ENCODE measurements at regions not wholly inside any gene's neighbourhood (a gene's known extent, or its start where the extent isn't known, plus 50 kb on each side); places are given as distances from the start of the nearest gene placed in this dataset.

- TF ChIP-seq ZNF302 (CRISPR knock-in tag; IDR thresholded peaks at IDR 0.05) (no peak), CTCF (IDR thresholded peaks at IDR 0.05) (no peak), CBX8 (IDR thresholded peaks at IDR 0.05) (no peak), BHLHE40 (IDR thresholded peaks at IDR 0.05; ENCODE audit: low read depth, low read length) (no peak)
Measured at GRCh38 chr1:90344963-90345730, 350.2 kb downstream of the ZNF326 start.
